Keratinocyte (primary cell): ENCODE measurements at regions not wholly inside any gene's neighbourhood (a gene's known extent, or its start where the extent isn't known, plus 50 kb on each side); places are given as distances from the start of the nearest gene placed in this dataset.

Experiments
- EZH2 ChIP-seq: IDR thresholded peaks from one replicate; pipeline ENCODE4 v1.6.1; 2012; ENCODE audit warnings: inconsistent platforms, mild to moderate bottlenecking, low read length, moderate library complexity
- TF ChIP-seq, protein P1 (sequence below), 3 experiments: IDR thresholded peaks in 1 of 3; conservative IDR thresholded peaks in 1 of 3; optimal IDR thresholded peaks in 1 of 3; 2 replicates in 2 of 3; 3 replicates in 1 of 3; pipeline versions ENCODE3 to v1.5.1; 2011; ENCODE audit warnings: low read length in 3 of 3, mild to moderate bottlenecking in 3 of 3, moderate library complexity in 2 of 3, control low read depth in 1 of 3, inconsistent platforms in 1 of 3; ENCODE audit not compliant: insufficient read depth in 2 of 3; ENCODE audit errors: extremely low read depth in 1 of 3

DNA sequence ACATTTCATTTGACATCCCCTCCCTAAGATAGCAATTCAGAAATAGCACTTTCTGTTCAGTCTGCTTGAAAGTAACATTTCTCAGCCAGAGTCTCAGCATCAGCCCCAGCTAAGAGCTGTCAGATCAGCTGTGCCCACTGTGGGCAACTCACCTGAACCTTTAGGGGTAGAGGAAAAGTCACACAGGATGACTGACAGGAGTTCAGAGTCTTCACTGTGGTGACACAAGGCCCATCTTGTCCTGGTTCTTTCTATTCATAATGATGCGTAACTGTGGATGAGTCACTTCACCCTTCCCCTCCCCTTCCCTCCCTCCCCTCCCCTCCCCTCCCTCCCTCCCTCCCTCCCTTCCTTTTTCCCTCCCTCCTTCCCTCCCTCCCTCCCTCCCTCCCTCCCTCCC lies 96.1 kb upstream of the RASGRP1 start:
- TF ChIP-seq, protein P1, sequence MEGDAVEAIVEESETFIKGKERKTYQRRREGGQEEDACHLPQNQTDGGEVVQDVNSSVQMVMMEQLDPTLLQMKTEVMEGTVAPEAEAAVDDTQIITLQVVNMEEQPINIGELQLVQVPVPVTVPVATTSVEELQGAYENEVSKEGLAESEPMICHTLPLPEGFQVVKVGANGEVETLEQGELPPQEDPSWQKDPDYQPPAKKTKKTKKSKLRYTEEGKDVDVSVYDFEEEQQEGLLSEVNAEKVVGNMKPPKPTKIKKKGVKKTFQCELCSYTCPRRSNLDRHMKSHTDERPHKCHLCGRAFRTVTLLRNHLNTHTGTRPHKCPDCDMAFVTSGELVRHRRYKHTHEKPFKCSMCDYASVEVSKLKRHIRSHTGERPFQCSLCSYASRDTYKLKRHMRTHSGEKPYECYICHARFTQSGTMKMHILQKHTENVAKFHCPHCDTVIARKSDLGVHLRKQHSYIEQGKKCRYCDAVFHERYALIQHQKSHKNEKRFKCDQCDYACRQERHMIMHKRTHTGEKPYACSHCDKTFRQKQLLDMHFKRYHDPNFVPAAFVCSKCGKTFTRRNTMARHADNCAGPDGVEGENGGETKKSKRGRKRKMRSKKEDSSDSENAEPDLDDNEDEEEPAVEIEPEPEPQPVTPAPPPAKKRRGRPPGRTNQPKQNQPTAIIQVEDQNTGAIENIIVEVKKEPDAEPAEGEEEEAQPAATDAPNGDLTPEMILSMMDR (optimal IDR thresholded peaks at IDR 0.05 in 1 of 3, IDR thresholded peaks at IDR 0.05 in 1 of 3, conservative IDR thresholded peaks at IDR 0.05 in 1 of 3; ENCODE audit: extremely low read depth in 1 of 3, insufficient read depth in 2 of 3, low read length in 3 of 3) = no peak
- no peak for TF ChIP-seq EZH2
